ENCODE measurements at regions not wholly inside any gene's neighbourhood (a gene's known extent, or its start where the extent isn't known, plus 50 kb on each side); places are given as distances from the start of the nearest gene placed in this dataset.

GRCh38 chr14:47744155-47744554 lies 68.8 kb upstream of the MDGA2 start:
- Mint-ChIP-seq H3K4me3 (no peak overlapping the region), H3K9me3 (peaks cover 5% of the 10 kb centered on the region), H3K36me3 (ENCODE audit: low read depth) (no peaks in the 10 kb centered on the region), H3K4me1 (ENCODE audit: low read depth) (no peaks in the 10 kb centered on the region), H3K27ac (no peak overlapping the region), H3K27me3 (no peaks in the 10 kb centered on the region)
- DNase-seq = no peak

GRCh38 chr14:47739541-47739940 lies 64.1 kb upstream of the MDGA2 start:
- Mint-ChIP-seq H3K9me3 (peaks cover 2% of the 10 kb centered on the region), H3K36me3 (ENCODE audit: low read depth) (no peaks in the 10 kb centered on the region), H3K27ac (no peak overlapping the region), H3K4me1 (ENCODE audit: low read depth) (no peaks in the 10 kb centered on the region), H3K27me3 (no peaks in the 10 kb centered on the region), H3K4me3 (no peak overlapping the region)
- no peak for DNase-seq

- Mint-ChIP-seq H3K4me1 (ENCODE audit: low read depth) (no peaks in the 10 kb centered on the region), H3K27ac (no peak overlapping the region), H3K4me3 (no peak overlapping the region), H3K27me3 (no peaks in the 10 kb centered on the region), H3K9me3 (peaks cover 8% of the 10 kb centered on the region), H3K36me3 (ENCODE audit: low read depth) (no peaks in the 10 kb centered on the region)
- DNase-seq = no peak
These were observed 54.9 kb upstream of the MDGA2 start for GRCh38 chr14:47730296-47730695.
